Stimulated activated CD8-positive, alpha-beta memory T cell treated with anti-CD3 and anti-CD28 coated beads, Interleukin-4, amount 100 ng/mL, for 48 hours (primary cell): ENCODE measurements at regions not wholly inside any gene's neighbourhood (a gene's known extent, or its start where the extent isn't known, plus 50 kb on each side); places are given as distances from the start of the nearest gene placed in this dataset.

ENCODE experiments used
- DNase-seq: peaks from one replicate; pipeline ENCODE4 v3.0.0-alpha.2; 2020

DNA sequence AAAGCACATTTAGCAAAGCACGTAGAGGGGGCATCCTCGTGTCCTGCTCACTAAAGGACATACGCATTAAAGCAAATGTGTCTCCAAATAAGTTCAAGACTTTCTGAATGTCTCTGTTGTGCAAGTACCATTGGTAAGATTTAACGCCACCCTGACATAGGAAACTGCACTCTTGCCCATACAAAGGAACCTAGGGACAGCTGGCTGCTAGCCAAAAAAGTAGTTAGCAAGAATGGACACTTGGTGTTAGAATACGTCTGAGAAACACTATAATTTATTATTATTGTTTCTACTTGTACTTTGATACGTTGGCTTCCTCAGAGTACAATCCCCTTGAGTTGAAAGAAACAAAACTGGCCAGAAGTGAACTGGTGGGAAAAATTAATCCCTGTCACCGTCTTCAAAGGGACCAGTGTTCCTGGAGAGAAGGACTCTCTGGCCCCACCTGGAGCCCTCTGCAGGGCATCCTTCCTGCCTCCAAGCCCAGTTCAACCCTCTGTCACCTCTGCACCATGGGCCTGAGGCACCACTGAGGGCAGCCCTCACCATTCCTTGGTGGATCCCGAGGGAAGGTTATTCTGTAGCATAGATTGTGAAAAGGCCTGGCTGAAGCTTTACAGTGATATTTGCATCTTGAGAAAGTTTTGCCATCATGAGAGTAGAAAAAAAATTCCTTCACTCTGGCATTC lies 51.4 kb upstream of the APCDD1 start:
- no peak for DNase-seq

DNA sequence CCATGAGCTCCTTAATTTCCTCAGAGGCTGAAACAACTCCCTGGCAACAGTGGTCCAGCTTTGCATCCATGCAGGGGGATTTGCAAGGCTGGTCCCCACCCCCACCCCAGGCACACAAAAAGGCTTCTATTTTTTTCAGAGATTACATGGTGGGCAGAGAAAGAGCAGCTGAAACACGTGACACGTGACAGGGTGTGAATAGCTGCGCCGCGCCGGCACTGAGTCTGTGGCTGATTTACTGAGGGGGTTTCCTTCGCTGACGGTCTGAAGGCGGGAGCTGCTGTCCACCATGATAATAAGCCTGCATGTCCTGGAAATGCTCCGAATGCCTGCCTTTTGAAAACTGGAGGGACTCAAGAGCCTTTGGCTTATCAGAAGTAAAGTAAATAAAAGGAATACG lies 50.7 kb upstream of the APCDD1 start:
- DNase-seq = no peak

DNA sequence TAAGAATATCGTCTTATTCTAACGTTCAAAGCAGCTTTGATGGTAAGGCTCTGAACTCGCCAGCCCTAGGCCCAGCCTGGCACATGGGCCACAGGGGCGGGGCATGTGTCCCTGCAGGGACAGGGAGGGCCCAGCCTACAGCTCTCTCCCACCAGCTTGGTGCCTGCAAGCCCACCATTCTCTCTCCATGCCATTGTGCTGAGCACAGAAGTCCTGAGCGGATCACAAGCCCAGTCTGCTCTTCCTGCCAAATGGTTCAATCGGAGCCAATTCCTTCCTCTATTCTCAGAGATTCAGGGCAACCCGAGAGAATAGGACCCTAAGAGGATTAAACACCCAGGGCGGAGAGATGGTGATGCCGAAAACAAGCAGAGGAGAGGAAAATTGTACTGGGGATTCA lies 50.3 kb upstream of the APCDD1 start:
- no peak for DNase-seq
